Endothelial cell of umbilical vein (primary cell): ENCODE measurements at regions not wholly inside any gene's neighbourhood (a gene's known extent, or its start where the extent isn't known, plus 50 kb on each side); places are given as distances from the start of the nearest gene placed in this dataset.

Source experiments
- BruUV-seq: library from RNA; stranded (reverse); fragments of 400-500 nt; replicated peaks from 2 replicates; lab custom pipeline; 2021; lab: Mats Ljungman, UMichigan
- CTCF ChIA-PET: fragments of 300-600, 350-600 bp; sonication (Branson Sonifier 250); formaldehyde crosslinking; loops from one replicate; lab custom pipeline; 2021; ENCODE audit warnings: antibody characterized with exemption, inconsistent platforms; lab: Charles Lee
- POLR2A ChIA-PET: fragments of 300-600, 350-600 bp; sonication (Branson Sonifier 250); formaldehyde crosslinking; loops from one replicate; lab custom pipeline; 2021; ENCODE audit warnings: antibody characterized with exemption, inconsistent platforms; lab: Charles Lee
- DNase-seq: peaks from one replicate; pipeline ENCODE4 v3.0.0-alpha.2; 2011; ENCODE audit warnings: low read depth, low spot score
- FAIRE-seq: peaks from 2 replicates; lab custom pipeline; 2011; peaks lifted over from hg19 to GRCh38; lab: Jason Lieb, UNC
- H2AFZ ChIP-seq: 2 replicates; pipeline ENCODE4 v1.6.0; 2012; ENCODE audit warnings: low read depth, low read length, control low read depth, inconsistent platforms
- H3K27ac ChIP-seq: 2 replicates; pipeline ENCODE4 v1.5.1; 2011; ENCODE audit warnings: low read depth, mild to moderate bottlenecking, control low read depth, low read length, moderate library complexity; ENCODE audit not compliant: insufficient read depth
- H3K27me3 ChIP-seq, 2 experiments: 2 replicates each; pipeline versions ENCODE4 v1.6.0 to v1.6.1; 2011; ENCODE audit warnings: low read length in 2 of 2, mixed read lengths in 1 of 2; ENCODE audit not compliant: control insufficient read depth in 2 of 2, insufficient read depth in 2 of 2
- H3K36me3 ChIP-seq, 2 experiments: 2 replicates in 1 of 2; 3 replicates in 1 of 2; pipeline ENCODE4 v1.5.1; 2011; ENCODE audit warnings: low read length in 2 of 2, mild to moderate bottlenecking in 1 of 2, moderate library complexity in 1 of 2; ENCODE audit not compliant: control insufficient read depth in 2 of 2, insufficient read depth in 2 of 2; ENCODE audit errors: extremely low read depth in 1 of 2
- H3K4me1 ChIP-seq: 3 replicates; pipeline ENCODE4 v1.5.1; 2011; ENCODE audit warnings: mild to moderate bottlenecking, low read length; ENCODE audit not compliant: control insufficient read depth, insufficient read depth; ENCODE audit errors: extremely low read depth
- H3K4me2 ChIP-seq: 2 replicates; pipeline ENCODE4 v1.6.1; 2011; ENCODE audit warnings: low read length, control low read depth, mixed read lengths; ENCODE audit not compliant: insufficient read depth
- H3K4me3 ChIP-seq, 3 experiments: fragments of 200-600 bp in 1 of 3; sonication (generic), shearing (Covaris generic) in 1 of 3; replicated peaks in 1 of 3; 2 replicates each; pipeline ENCODE4 v1.5.1; 2011 to 2016; ENCODE audit warnings: control low read depth in 3 of 3, low read length in 3 of 3, mild to moderate bottlenecking in 2 of 3, inconsistent platforms in 1 of 3, low read depth in 1 of 3, moderate library complexity in 1 of 3; ENCODE audit not compliant: insufficient read depth in 1 of 3
- H3K79me2 ChIP-seq: 2 replicates; pipeline ENCODE4 v1.6.0; 2012; ENCODE audit warnings: low read length, inconsistent platforms; ENCODE audit not compliant: control insufficient read depth, insufficient read depth
- H3K9ac ChIP-seq: replicated peaks from 2 replicates; pipeline ENCODE3; 2011; ENCODE audit warnings: low read length, control low read depth; ENCODE audit not compliant: insufficient read depth; ENCODE audit errors: extremely low read depth
- H3K9me1 ChIP-seq: replicated peaks from 3 replicates; pipeline ENCODE4 v1.6.0; 2011; ENCODE audit warnings: mild to moderate bottlenecking, low read length; ENCODE audit not compliant: control insufficient read depth, insufficient read depth; ENCODE audit errors: extremely low read depth
- H3K9me3 ChIP-seq: replicated peaks from 2 replicates; pipeline ENCODE4 v1.5.1; 2012; ENCODE audit warnings: low read length, inconsistent platforms; ENCODE audit not compliant: control insufficient read depth, insufficient read depth
- H4K20me1 ChIP-seq: replicated peaks from 2 replicates; pipeline ENCODE3; 2011; ENCODE audit warnings: mild to moderate bottlenecking, low read length; ENCODE audit not compliant: control insufficient read depth, insufficient read depth; ENCODE audit errors: extremely low read depth
- CTCF ChIP-seq, 2 donors: IDR thresholded peaks; 1 replicate in 1 of 2; 2 replicates in 1 of 2; pipeline ENCODE4 v1.5.1; 2011; ENCODE audit warnings: low read length in 2 of 2, mild to moderate bottlenecking in 2 of 2, moderate library complexity in 2 of 2, control low read depth in 1 of 2, inconsistent platforms in 1 of 2, low read depth in 1 of 2; ENCODE audit not compliant: insufficient read depth in 1 of 2; ENCODE audit errors: extremely low read depth in 1 of 2
- EZH2 ChIP-seq: IDR thresholded peaks from 2 replicates; pipeline ENCODE4 v1.6.1; 2012; ENCODE audit warnings: borderline replicate concordance, low read depth, mild to moderate bottlenecking, moderate library complexity, low read length, inconsistent platforms; ENCODE audit not compliant: severe bottlenecking
- FOS ChIP-seq: IDR thresholded peaks from 2 replicates; pipeline ENCODE4 v1.6.1; 2011; ENCODE audit warnings: mild to moderate bottlenecking, low read length, moderate library complexity, borderline replicate concordance; ENCODE audit not compliant: insufficient read depth
- GATA2 ChIP-seq: IDR thresholded peaks from 2 replicates; pipeline ENCODE4 v1.7.0; 2011; ENCODE audit warnings: low read depth, mild to moderate bottlenecking, moderate library complexity, mixed read lengths, low read length; ENCODE audit not compliant: insufficient read length, insufficient read depth
- JUN ChIP-seq: IDR thresholded peaks from 2 replicates; pipeline ENCODE4 v1.6.1; 2011; ENCODE audit warnings: borderline replicate concordance, low read depth; ENCODE audit not compliant: insufficient read length, insufficient read depth
- MYC ChIP-seq: IDR thresholded peaks from one replicate; pipeline ENCODE4 v1.6.1; 2011; ENCODE audit warnings: mild to moderate bottlenecking, low read depth, low read length
- POLR2A ChIP-seq: IDR thresholded peaks from 2 replicates; pipeline ENCODE4 v1.6.1; 2012; ENCODE audit warnings: low read depth, mild to moderate bottlenecking, control low read depth, low read length
- POLR2AphosphoS5 ChIP-seq: IDR thresholded peaks from 2 replicates; pipeline ENCODE4 v1.6.1; 2012; ENCODE audit warnings: low read depth, mild to moderate bottlenecking, control low read depth, low read length, moderate library complexity; ENCODE audit not compliant: insufficient read depth
- dilution Hi-C: fragments of 300-500 bp; cut with MboI; formaldehyde crosslinking; loops from one replicate; pipeline ENCODE4 v1.15.0; 2019; ENCODE audit warnings: low sequenced_read_pairs; ENCODE audit not compliant: extremely low pct_ligation_motif_present
- intact Hi-C: fragments of 100-400 bp; cut with micrococcal nuclease; formaldehyde crosslinking; loops from one replicate; pipeline ENCODE4 v1.10.0; 2022
- TF ChIP-seq, protein P1 (sequence below): IDR thresholded peaks from 2 replicates; pipeline ENCODE4 v1.6.1; 2011; ENCODE audit not compliant: insufficient read depth, insufficient read length

DNA sequence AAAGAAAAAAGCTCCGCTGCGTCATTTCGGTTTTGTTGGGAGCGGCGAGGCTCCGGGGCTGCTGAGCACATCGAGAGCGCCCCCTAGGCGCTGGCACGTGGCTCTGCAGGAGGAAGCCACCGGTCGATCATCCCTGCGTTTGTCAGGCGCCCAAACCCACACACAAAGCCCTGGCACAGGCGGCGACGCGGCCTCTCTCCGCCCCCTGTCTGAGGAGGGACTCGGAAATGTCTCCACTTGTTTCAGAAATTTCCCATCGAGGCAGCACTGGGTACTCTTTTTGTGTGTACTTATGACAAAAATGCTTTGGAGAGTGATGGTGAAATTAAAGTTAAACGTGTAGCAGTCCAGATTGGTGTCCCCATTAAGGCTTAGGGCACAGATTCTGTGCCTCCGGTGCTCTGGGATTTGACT is 407.3 kb upstream of the ONECUT1 start:
- Histone ChIP-seq H3K9me3 (no peaks in the 10 kb centered on the region), H3K9me1 (no peaks in the 10 kb centered on the region), H3K4me3 (no peak overlapping the region), H3K4me2 (no peak overlapping the region), H3K36me3 (no peaks in the 10 kb centered on the region), H3K27me3 (no peaks in the 10 kb centered on the region), H2AFZ (no peak overlapping the region), H3K9ac (no peak overlapping the region), H3K4me1 (no peaks in the 10 kb centered on the region), H3K27ac (no peak overlapping the region), H3K79me2 (no peaks in the 10 kb centered on the region), H4K20me1 (no peaks in the 10 kb centered on the region)
- ChIA-PET CTCF (interaction anchor here (0.9 to 1.0 kb wide), 2 partner anchors 30 to 432 kb away, joined by 3 read pairs; no protein-coding TSS in a partner anchor), POLR2A (no interaction called here)
- dilution Hi-C loops (no loop called here), intact Hi-C loops (loop anchor here (1.0 to 5.0 kb wide), 2 partner anchors 417 to 520 kb away; no protein-coding TSS in a partner anchor)
- peak; percentile 35 for DNase-seq
- BruUV-seq = no TSS peak
- peak; percentile 73 for FAIRE-seq
- no peak for TF ChIP-seq POLR2AphosphoS5
- TF ChIP-seq MYC = no peak
- peak; percentile 80 to 94 for TF ChIP-seq CTCF (IDR thresholded peaks at IDR 0.05; ENCODE audit: extremely low read depth in 1 of 2, insufficient read depth in 1 of 2, low read depth in 1 of 2, low read length in 2 of 2)
- no peak for TF ChIP-seq EZH2
- no peak for TF ChIP-seq GATA2
- TF ChIP-seq JUN = no peak
- TF ChIP-seq, protein P1, sequence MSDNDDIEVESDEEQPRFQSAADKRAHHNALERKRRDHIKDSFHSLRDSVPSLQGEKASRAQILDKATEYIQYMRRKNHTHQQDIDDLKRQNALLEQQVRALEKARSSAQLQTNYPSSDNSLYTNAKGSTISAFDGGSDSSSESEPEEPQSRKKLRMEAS = peak; percentile 70
- no peak for TF ChIP-seq POLR2A
- TF ChIP-seq FOS = no peak
